GM21360 (cell line): ENCODE measurements at regions not wholly inside any gene's neighbourhood (a gene's known extent, or its start where the extent isn't known, plus 50 kb on each side); places are given as distances from the start of the nearest gene placed in this dataset.
"Not testable (repeated sequence)": the region's sequence is repeated elsewhere in the genome, so short reads cannot be mapped to it uniquely, and the experiment has no call there.

Experiments used
- ATAC-seq: cut with Tn5 transposase; IDR thresholded peaks from one replicate; pipeline ENCODE4 v1.9.1; 2021; ENCODE audit warnings: mild to moderate bottlenecking, moderate library complexity; ENCODE audit not compliant: unreplicated experiment

DNA sequence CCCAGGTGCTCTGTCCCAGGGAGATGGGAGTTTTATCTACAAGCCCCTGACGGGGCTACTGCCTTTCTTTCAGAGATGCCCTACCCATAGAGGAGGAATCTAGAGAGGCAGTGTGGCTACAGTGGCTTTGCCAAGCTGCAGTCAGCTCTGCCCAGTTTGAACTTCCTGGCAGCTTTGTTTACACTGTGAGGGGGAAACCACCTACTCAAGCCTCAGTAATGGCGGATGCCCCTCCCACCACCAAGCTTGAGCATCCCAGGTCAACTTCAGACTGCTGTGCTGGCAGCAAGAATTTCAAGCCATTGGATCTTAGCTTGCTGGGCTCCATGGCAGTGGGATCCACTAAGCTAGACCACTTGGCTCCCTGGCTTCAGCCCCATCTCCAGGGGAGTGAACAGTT lies 53.1 kb upstream of the TMEM252 start:
- not testable (repeated sequence) for ATAC-seq

DNA sequence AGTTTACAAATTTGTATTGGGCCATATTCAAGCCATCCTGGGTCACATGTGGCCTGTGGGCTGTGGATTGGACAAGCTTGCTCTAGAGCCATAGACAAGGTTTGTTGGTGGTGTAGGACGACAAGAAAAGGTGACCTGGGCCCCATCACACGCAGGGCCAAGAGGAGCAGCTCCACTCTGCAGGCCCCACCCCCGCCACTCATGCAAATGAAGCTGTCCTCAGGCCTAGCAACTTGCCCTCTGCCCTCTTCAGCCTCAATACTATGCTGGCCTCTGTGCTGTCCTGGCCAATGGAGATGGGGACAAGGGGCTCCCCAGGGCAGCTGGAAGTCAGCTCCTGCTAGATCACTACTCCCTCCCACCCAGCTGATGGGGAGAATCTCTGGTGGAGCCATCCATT lies 55.2 kb upstream of the TMEM252 start:
- ATAC-seq: no peak

DNA sequence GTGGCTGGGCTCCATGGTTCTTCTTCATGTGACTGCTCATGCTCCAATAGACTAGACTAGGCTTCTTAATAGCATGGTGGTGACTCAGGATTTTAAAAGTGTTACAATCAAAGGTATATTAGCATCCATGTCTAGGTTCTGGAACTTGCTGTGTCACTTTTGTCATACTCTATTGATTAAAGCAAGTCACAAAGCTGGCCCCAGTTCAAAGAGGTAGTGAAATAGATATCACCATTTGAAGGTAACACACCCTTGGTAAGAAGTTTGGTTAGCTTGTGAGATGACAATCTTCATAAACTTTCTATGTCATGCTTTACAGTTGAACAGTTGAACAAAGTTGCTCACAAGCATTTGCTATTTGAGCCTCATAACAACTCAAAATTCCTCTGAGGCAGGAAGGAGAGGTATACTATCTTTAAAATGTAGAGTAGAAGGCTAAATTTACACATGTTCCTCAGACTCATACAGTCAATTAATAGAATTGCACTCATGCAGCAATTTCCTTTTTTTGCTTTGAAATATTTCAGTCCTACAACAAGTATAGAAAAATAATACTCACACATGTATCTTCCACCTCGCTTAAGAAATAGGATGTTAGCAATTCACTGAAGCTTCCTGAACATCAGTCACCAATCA lies 56.8 kb upstream of the TMEM252 start:
- no peak for ATAC-seq

DNA sequence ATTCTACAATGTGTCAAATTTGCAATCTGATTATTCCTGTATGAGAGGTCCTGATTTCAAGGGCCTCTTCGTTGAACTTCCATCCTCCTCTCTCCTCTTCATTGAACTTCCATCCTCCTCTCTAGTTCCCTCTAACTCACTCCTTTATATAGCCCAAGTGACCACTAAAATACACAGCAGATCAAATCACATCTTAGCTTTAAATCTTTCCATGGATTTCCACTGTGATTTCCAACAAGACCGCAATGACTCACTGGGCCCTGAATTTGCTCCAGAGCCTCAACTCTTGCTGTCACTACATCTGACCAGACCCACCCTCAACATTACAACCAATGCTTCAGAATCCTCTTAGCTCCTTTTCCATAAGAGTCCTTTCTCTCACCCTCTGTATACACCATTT lies 59.1 kb upstream of the TMEM252 start:
- no peak for ATAC-seq

DNA sequence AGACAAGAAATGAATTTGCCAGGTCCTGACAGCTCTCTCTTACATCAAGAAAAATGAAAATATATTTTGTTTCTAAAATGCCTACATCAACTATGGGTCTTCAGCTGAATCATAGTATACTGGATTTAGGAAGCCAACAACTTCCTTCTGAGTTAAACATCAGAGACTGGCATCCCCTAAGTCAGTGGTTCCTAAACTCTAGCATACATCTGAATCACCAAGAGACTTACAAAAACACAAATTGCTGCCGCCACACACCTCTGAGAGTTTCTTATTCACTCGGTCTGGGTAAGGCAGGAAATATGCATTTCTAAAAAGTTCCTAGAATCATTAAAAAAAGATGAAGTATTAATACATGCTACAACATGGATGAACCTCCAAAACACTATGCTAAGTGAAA lies 60.4 kb upstream of the TMEM252 start:
- ATAC-seq: no peak

DNA sequence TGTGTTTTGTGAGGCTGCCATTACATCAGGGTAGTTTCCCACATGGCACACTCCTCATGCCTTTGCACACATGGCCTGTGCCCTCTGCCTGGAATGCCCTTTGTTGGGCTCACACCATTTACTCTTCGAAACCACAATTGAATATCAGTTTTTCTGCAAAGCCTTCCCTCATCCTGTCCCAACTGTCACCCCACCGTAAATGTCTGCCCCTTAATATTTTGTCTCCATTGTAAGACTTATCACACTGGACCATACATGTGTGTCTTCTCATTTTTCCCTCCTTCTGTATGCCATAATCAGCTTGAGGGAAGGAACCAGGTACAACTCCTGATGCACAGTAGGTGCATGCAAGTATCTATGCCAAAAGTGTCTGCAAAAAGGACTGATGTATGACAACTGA lies 62.7 kb upstream of the TMEM252 start:
- no peak for ATAC-seq

DNA sequence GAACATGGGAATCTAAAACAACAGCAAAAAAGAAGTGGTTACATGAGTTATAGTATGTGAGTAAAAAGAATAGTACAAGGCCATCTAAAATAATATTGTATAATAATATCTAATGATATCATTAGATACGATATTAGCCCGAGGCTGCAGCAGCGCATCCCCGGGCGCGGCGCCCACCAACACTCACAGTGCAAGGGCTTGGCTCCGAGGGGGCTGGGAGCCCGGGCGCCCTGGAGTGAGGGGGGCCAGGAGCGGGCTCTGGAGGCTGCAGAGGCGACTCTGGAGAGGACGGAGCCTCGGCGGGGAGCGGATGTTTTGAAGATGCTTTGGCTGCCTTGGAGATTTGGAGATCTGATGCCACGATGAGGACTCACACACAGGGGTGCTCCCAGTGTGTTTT lies 68.1 kb upstream of the TMEM252 start:
- ATAC-seq: no peak

DNA sequence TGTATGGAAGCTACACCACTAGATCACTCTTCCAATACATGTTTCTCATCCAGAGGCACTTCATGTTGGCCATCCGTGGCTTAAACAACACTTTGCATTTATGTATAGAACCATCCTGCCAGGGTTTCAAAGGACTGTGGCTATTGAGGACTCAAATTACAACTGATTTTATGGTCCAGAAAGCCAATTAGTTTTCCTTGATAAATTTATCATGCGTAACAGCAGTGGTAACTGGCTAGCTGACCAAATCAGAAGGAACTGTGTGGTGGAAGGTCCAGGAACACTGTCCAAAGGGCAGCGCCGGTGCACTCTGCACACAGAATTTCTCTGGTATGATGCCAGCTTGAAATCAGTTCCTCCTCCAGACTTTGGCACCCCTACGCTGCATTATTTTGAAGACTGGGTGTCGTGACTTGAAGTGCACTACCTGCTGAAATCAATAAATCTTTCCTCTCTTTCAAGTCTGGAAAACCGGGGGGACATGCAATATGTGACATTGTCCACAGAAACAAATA lies 69.3 kb upstream of the TMEM252 start:
- no peak for ATAC-seq

DNA sequence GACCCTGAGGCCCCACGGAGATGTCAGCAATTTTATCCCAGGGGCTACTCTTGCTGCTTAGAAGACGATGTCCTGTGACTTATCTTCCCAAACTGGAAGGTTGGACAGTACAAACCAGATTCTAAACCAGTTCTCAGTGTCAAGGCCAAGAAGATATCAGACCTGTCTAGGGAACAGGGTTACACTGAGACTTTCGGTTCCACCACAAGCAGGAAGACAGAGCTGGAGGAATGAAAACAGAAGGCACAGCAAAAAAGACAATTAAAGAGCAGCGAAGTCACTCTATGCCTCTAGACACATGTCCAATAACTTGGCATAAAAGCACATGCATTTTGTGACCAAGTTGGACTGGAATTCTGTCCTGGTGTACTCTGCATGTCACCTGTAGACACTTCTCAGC lies 73.4 kb upstream of the TMEM252 start:
- no peak for ATAC-seq

DNA sequence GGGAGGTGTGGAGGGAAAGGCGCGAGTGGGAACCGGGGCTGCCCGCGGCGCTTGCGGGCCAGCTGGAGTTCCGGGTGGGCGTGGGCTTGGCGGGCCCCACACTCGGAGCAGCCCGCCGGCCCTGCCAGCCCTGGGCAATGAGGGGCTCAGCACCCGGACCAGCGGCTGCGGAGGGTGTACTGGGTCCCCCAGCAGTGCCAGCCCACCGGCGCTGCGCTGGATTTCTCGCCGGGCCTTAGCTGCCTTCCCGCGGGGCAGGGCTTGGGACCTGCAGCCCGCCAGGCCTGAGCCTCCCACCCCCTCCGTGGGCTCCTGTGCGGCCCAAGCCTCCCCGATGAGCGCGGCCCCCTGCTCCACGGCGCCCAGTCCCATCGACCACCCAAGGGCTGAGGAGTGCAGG lies 76.3 kb upstream of the TMEM252 start:
- ATAC-seq: not testable (repeated sequence)

DNA sequence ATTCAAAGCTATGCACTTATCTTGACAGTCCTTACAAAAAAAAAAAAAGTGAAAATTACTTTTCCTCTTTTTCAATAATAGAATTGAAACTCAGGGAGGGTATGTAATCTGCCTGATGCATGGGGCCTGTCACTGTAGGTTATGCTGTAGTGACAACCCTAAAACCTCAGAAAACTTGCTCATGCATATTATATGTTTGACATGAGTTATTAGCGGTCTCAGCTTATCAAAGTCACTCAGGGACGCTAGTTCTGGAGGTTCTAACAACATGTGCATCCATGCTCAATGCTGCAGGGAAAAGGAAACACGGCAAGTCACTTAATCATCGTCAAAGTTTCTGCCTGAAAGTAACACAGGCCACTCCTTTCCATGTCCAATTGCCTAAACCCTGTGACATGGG lies 78.4 kb upstream of the TMEM252 start:
- no peak for ATAC-seq

DNA sequence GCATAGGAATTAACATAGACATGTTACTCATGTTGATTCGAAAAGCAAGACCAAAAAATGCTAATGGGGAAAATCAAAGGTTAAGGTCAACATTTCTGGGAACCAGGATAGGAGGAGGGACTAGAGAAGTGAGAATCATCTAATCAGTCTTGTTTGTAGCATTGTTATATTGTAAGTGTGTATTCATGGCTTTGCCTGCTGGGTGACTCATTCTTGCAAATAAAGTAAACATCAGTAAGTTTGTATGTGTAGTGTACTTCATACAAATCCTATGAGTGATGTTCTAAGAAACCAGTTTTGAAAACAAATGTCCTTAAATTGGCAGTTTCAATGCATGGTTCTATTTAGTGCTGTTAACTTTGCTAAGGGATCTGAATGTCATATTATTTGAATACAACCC lies 79.0 kb upstream of the TMEM252 start:
- no peak for ATAC-seq

DNA sequence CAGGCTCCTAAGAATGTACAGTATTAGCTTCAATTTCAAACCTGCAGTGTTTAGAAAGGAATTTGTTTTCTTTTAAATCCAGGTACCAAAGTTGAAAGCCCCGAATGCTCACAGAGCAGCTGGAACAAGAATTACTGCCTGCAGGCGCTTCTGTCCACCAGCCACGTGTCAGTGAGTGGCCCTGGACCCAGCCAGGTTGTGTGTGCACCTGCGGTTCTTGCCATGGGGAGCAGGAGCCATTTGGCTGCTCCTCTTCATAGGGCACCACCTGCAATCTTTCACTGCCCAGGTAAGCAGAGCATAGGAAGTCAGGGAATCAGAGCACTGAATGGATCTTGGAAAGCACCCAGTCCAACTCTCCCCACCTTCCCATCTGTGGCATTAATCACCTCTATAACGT lies 79.5 kb upstream of the PIP5K1B start:
- no peak for ATAC-seq

DNA sequence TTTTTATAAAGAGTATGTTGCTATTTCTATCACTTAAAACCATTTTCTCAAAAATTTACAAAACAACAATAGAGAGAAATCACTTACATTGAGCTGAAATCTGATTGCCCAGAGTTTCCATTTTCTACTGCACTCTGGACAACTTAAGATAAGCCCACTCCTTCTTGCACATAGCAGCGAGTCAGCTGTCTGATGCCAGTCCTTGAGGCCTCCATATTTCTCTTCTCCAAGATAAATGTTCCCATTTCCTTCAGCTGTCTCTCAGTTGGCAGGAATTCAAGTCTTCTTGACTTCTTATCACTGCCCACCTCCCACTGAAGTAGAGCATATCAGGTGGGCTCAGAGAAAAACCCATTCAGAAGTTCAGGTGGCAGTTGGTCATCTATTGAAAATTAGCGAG lies 78.5 kb upstream of the PIP5K1B start:
- no peak for ATAC-seq

DNA sequence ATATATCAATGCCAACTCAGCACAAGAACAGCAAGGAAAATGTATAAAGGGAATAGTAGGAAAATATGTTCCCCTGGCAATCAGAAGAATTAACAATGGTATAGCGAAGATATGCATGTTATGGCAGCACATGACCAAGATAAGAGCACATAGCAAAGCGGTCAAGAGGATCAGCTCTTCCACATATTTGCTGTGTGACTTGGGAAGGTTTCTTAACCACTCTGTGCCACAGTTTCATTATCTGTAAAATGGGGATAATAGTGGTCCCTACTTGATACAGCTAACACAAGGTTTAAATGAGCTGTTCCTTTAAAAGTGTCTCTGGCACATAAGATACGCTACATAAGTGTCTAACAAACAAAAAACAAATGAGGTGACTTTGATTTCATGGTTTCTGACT lies 77.9 kb upstream of the PIP5K1B start:
- ATAC-seq: no peak

DNA sequence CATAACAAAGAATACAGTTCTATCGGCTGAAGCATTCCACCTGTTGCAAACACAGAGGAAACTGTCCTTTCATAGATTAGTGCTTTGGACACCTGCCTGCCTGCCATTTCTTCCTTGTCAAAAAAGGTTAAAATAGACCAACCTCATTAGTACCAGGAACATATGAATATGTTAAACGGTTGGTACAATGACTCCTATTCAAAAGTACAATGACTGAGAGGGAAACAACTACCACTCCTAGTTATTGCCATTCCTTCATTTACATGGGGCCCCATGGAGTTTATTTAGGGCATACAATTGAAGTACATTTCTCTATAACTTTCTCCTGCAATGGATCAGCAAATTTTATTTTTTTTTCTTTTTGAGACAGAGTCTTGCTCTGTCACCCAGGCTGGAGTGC lies 77.4 kb upstream of the PIP5K1B start:
- ATAC-seq: no peak

DNA sequence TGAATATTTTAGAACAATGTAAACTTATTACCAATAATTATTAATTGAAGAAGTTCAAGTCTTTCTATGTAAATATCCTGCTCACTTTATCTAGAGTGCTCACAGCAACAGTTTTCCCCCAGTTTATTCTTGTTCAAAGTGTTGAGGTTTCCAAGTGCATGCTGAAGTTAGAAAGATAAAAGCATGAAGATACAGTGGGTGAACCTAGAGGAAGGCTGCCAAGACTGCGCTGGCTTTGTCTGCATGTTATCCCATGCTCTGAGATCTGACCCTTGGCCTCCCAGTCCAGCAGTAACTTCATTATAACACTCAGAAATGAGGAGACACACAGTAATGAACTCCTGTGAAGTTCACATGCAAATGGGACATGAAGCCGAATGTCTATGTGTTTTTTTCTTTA lies 76.0 kb upstream of the PIP5K1B start:
- ATAC-seq: no peak

DNA sequence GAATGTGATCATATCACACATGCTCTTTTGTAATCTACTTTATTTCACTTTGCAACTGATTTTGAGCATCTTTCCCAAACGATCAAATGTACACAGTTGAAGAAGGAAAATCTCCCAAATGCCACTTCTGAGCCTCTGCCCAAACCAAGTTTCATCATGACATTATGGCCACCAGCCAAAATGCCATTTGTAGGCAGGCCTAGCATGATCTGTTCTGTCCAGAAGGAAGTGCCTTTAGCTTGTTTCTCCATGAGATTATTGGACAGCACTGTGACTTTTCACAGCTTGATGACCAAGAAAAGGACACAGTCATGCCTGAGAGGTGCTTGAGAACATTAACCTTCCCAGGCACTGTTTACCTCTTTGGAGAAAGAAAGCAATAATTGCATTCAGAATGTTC lies 73.2 kb upstream of the PIP5K1B start:
- no peak for ATAC-seq

DNA sequence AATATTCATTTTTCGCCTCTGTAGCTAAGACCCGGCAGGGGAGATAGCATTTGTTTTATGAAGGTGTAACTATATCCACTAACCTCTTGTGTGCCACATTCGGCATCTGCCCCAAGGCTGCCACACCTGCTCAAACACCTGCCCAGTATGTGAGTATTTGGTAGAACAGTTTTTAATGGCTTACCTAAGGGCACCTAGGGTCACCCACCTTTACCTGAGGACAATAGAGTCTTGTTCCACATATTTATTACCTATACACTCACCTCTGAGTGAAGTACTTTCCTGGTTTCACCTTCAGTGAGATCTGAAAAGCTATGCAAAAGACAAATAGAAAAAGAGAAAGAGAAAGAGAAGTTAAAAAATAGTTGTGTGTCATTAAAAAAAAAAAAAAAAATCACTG lies 68.0 kb upstream of the PIP5K1B start:
- no peak for ATAC-seq

DNA sequence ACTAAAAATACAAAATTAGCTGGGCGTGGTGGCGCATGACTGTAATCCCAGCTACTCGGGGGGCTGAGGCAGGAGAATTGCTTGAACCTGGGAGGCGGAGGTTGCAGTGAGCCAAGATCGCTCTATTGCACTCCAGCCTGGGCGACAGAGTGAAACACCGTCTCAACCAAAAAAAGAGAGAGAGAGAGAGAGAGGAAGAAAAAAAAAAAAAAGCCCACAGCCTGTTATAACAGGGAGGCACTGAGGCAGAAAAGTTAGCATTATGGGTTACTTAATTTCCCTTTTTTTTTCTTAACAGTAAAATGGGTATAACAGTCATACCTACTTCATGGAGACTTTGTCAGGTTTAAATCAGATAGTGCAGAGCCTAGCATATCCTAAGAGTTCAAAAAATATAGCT lies 65.8 kb upstream of the PIP5K1B start:
- not testable (repeated sequence) for ATAC-seq

DNA sequence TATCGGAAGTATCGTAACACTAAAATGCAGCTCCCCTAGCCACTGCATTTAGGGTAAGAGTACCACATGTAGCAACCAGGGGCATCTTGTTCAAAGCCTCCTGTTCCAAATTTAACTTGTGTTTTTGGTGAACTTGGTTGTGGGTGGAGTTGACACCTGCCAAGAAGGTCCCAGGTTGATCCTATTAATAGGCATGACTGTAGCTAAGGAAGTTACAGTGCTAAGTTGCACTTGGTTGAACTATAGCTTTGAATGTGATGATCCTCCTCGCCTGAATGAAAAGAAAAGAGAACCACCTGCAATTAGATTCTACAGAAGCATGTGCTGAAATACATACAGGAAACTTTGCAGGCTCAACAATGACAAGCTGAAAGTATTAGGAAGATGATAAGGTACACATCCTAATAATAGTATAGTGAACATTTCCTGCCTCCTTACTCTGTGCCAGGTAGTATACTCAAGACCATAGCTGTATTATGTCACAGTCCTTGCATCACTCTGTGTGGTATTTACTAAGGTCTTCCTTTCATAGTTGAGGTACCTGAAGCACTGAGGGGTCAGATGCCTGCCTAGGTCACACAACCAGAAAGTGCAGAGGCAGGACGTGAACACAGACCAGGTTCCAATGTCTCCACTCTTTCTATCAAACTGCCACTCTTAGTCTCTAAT lies 64.5 kb upstream of the PIP5K1B start:
- ATAC-seq: peak; percentile 35

DNA sequence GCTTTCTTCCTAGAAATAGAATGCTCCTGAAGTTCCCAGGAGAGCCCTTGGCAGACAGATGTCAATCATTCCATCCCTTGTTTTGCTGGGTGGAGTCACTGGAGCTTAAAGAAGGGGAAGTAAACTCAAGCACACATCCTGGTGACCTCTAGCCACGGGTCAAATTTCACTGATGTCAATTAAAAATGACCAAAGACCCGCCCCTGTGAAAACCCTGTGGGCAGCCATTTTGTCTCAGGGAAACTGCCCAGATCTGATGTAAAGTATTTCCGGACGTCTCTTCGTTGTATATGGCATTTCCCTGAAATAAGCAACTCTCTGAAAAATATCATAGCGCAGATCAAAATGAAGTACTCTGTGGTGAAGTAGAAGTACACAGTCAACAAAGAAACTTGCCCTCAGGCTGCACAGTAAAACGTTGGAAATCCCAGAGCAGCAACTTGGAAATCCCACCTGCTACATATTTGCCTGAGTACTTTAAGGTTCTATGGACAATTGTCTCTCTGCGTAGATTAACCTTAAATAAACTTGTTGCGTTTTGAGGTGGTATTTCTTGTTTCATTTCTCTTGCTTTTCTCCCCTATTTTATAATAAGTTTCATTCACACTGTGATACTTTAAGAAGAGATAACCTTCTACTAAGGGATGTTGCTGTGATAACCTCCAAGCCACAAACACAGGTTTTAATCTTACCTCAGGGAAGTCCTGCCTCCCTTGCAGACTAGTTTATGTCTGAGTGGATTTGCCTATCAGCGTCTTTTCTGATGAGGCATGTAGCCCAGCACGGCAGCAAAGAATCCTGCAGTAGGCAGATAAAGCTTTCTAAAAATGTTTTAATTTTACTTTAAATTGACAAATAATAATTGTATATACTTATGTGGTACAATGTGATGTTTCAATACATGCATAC lies 60.9 kb upstream of the PIP5K1B start:
- peak; percentile 50 for ATAC-seq
